GM20431 (cell line): ENCODE measurements at regions not wholly inside any gene's neighbourhood (a gene's known extent, or its start where the extent isn't known, plus 50 kb on each side); places are given as distances from the start of the nearest gene placed in this dataset.

ENCODE experiments used
- in situ Hi-C: fragments of 300-500 bp; cut with MseI, MboI; formaldehyde crosslinking; loops from one replicate; pipeline ENCODE4 v1.15.0; 2020; ENCODE audit warnings: low sequenced_read_pairs; ENCODE audit not compliant: unreplicated experiment

- in situ Hi-C loops = no loop called here
These were observed 599.8 kb downstream of the AJAP1 start for GRCh38 chr1:5254131-5254725.

- in situ Hi-C loops = no loop called here
These were observed 598.6 kb downstream of the AJAP1 start for GRCh38 chr1:5253036-5253435.

GRCh38 chr1:5250336-5250735 lies 595.9 kb downstream of the AJAP1 start:
- in situ Hi-C loops = no loop called here

GRCh38 chr1:5245348-5245747 lies 590.9 kb downstream of the AJAP1 start:
- in situ Hi-C loops = no loop called here

GRCh38 chr1:5244631-5245285 lies 590.3 kb downstream of the AJAP1 start:
- in situ Hi-C loops = no loop called here

- in situ Hi-C loops = no loop called here
These were observed 588.4 kb downstream of the AJAP1 start for GRCh38 chr1:5242850-5243249.

- in situ Hi-C loops = no loop called here
These were observed 585.5 kb downstream of the AJAP1 start for GRCh38 chr1:5239911-5240310.

- in situ Hi-C loops = no loop called here
These were observed 584.1 kb downstream of the AJAP1 start for GRCh38 chr1:5238351-5239130.

GRCh38 chr1:5235355-5235899 lies 581.0 kb downstream of the AJAP1 start:
- in situ Hi-C loops = no loop called here

- in situ Hi-C loops = no loop called here
These were observed 578.1 kb downstream of the AJAP1 start for GRCh38 chr1:5232537-5232936.

- in situ Hi-C loops = no loop called here
These were observed 577.3 kb downstream of the AJAP1 start for GRCh38 chr1:5231541-5232315.

- in situ Hi-C loops = no loop called here
These were observed 572.7 kb downstream of the AJAP1 start for GRCh38 chr1:5227114-5227513.

GRCh38 chr1:5225707-5226704 lies 571.6 kb downstream of the AJAP1 start:
- in situ Hi-C loops = no loop called here

- in situ Hi-C loops = no loop called here
These were observed 568.8 kb downstream of the AJAP1 start for GRCh38 chr1:5223206-5223605.

GRCh38 chr1:5222626-5223025 lies 568.2 kb downstream of the AJAP1 start:
- in situ Hi-C loops = no loop called here

GRCh38 chr1:5221451-5221850 lies 567.0 kb downstream of the AJAP1 start:
- in situ Hi-C loops = no loop called here

- in situ Hi-C loops = no loop called here
These were observed 566.4 kb downstream of the AJAP1 start for GRCh38 chr1:5220821-5221220.

- in situ Hi-C loops = no loop called here
These were observed 566.0 kb downstream of the AJAP1 start for GRCh38 chr1:5220421-5220820.

GRCh38 chr1:5200006-5200405 lies 545.6 kb downstream of the AJAP1 start:
- in situ Hi-C loops = no loop called here
